Hippocampal formation (tissue), 2 donors: ENCODE measurements at regions not wholly inside any gene's neighbourhood (a gene's known extent, or its start where the extent isn't known, plus 50 kb on each side); places are given as distances from the start of the nearest gene placed in this dataset.
"Not testable (repeated sequence)": the region's sequence is repeated elsewhere in the genome, so short reads cannot be mapped to it uniquely, and the experiment has no call there.

Experiments used
- DNase-seq, 2 donors: peaks; one replicate each; lab custom pipeline; 2025; lab: John Stamatoyannopoulos, UW

GRCh38 chr9:16276866-16277265 lies 593.6 kb downstream of the BNC2 start:
- DNase-seq = no peak

- no peak for DNase-seq
These were observed 593.0 kb downstream of the BNC2 start for GRCh38 chr9:16277471-16277960.

GRCh38 chr9:16278326-16278999 lies 592.0 kb downstream of the BNC2 start:
- no peak for DNase-seq

- no peak for DNase-seq
These were observed 588.8 kb downstream of the BNC2 start for GRCh38 chr9:16281707-16282106.

GRCh38 chr9:16282216-16282615 lies 588.3 kb downstream of the BNC2 start:
- DNase-seq = no peak

GRCh38 chr9:16282718-16283117 lies 587.8 kb downstream of the BNC2 start:
- no peak for DNase-seq

- DNase-seq = no peak
These were observed 584.3 kb downstream of the BNC2 start for GRCh38 chr9:16286160-16286559.

GRCh38 chr9:16289639-16290038 lies 580.8 kb downstream of the BNC2 start:
- DNase-seq = no peak

GRCh38 chr9:16290169-16290568 lies 580.3 kb downstream of the BNC2 start:
- no peak for DNase-seq

- DNase-seq = no peak
These were observed 578.5 kb downstream of the BNC2 start for GRCh38 chr9:16291921-16292320.

- no peak for DNase-seq
These were observed 576.9 kb downstream of the BNC2 start for GRCh38 chr9:16293610-16294009.

GRCh38 chr9:16294133-16294770 lies 576.2 kb downstream of the BNC2 start:
- DNase-seq = no peak

GRCh38 chr9:16294940-16295339 lies 575.5 kb downstream of the BNC2 start:
- not testable (repeated sequence) for DNase-seq

GRCh38 chr9:16299368-16299767 lies 571.1 kb downstream of the BNC2 start:
- DNase-seq = not testable (repeated sequence)

GRCh38 chr9:16303506-16303905 lies 567.0 kb downstream of the BNC2 start:
- DNase-seq = no peak

GRCh38 chr9:16304301-16304700 lies 566.2 kb downstream of the BNC2 start:
- no peak for DNase-seq

- no peak for DNase-seq
These were observed 563.9 kb downstream of the BNC2 start for GRCh38 chr9:16306586-16306985.

- DNase-seq = no peak
These were observed 562.8 kb downstream of the BNC2 start for GRCh38 chr9:16307626-16308195.

- no peak for DNase-seq
These were observed 561.8 kb downstream of the BNC2 start for GRCh38 chr9:16308645-16309044.

GRCh38 chr9:16309082-16309468 lies 561.4 kb downstream of the BNC2 start:
- DNase-seq = no peak

- no peak for DNase-seq
These were observed 560.8 kb downstream of the BNC2 start for GRCh38 chr9:16309469-16310271.
